ENCODE measurements at regions not wholly inside any gene's neighbourhood (a gene's known extent, or its start where the extent isn't known, plus 50 kb on each side); places are given as distances from the start of the nearest gene placed in this dataset.
"Not testable (repeated sequence)": the region's sequence is repeated elsewhere in the genome, so short reads cannot be mapped to it uniquely, and the experiment has no call there.

DNA sequence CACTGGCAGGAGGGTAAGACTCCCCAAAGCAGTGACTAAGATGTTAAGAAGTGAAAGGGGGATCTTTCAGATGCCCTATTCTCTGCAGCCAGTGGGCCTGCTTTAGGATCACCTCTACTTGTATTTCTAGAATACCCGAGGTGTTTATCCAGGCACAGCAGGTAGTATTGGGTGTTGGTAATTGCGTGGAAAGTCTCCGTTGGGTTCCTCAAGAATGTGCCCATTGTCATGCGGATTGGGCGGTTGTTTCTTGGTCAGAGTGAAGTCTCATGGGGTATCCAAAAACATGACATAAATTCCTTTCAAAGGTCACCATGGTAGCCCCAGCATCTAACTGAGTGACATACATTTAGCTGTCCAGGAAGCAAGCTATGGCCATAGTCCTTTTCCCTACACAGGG is 308.8 kb downstream of the RPIA start (continued):
- TF ChIP-seq, protein P1, sequence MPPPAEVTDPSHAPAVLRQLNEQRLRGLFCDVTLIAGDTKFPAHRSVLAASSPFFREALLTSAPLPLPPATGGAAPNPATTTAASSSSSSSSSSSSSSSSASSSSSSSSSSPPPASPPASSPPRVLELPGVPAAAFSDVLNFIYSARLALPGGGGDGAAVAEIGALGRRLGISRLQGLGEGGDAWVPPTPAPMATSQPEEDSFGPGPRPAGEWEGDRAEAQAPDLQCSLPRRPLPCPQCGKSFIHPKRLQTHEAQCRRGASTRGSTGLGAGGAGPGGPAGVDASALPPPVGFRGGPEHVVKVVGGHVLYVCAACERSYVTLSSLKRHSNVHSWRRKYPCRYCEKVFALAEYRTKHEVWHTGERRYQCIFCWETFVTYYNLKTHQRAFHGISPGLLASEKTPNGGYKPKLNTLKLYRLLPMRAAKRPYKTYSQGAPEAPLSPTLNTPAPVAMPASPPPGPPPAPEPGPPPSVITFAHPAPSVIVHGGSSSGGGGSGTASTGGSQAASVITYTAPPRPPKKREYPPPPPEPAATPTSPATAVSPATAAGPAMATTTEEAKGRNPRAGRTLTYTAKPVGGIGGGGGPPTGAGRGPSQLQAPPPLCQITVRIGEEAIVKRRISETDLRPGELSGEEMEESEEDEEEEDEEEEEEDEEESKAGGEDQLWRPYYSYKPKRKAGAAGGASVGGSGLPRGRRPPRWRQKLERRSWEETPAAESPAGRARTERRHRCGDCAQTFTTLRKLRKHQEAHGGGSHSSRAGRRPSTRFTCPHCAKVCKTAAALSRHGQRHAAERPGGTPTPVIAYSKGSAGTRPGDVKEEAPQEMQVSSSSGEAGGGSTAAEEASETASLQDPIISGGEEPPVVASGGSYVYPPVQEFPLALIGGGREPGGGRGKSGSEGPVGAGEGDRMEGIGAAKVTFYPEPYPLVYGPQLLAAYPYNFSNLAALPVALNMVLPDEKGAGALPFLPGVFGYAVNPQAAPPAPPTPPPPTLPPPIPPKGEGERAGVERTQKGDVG (CRISPR knock-in tag; IDR thresholded peaks at IDR 0.05): no peak
- TF ChIP-seq MTA2 (IDR thresholded peaks at IDR 0.05; ENCODE audit: low read depth) (no peak), IKZF1 (conservative IDR thresholded peaks at IDR 0.05) (no peak), HDAC6 (IDR thresholded peaks at IDR 0.05; ENCODE audit: unreplicated experiment) (no peak), JUNB (IDR thresholded peaks at IDR 0.05) (no peak), PML (IDR thresholded peaks at IDR 0.05; ENCODE audit: low read length) (no peak), CREB1 (IDR thresholded peaks at IDR 0.05; ENCODE audit: low read depth) (no peak), SMARCA5 (IDR thresholded peaks at IDR 0.05) (no peak)

DNA sequence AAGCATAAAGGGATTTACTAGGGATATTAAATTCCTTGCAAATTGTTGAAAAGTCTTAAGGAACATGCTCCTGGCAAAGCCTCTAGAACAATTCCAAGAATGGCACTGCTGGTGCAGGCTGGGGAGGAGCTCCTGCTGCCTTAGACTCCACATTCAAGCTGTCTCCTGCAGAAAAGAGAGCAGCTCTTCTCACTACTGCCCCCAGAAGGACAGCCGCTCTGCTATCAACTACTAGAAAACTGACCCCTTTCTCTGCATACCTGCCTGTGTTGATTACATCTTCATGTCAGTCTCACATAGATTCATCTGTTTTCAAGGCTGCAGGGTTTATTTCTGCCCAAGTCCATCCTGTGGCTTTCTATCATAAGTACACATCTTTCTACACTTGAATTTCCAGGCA is 312.8 kb downstream of the RPIA start:
- H3K27ac ChIP-seq (ENCODE audit: control insufficient read depth, insufficient read depth); intact Hi-C loops (cut with micrococcal nuclease; ENCODE audit: unreplicated experiment); SMC1A ChIA-PET (ENCODE audit: uncharacterized antibody, unreplicated experiment); RAD21 ChIA-PET (ENCODE audit: unreplicated experiment); H3K27me3 ChIP-seq (replicated peaks in 1 of 2; ENCODE audit: control insufficient read depth in 2 of 2, insufficient read depth in 2 of 2, low read length in 1 of 2); H3K4me1 ChIP-seq (ENCODE audit: control insufficient read depth, insufficient read depth, low read length); H3K36me3 ChIP-seq (ENCODE audit: control insufficient read depth in 2 of 2, insufficient read depth in 2 of 2, low read length in 1 of 2); H3K9ac ChIP-seq (ENCODE audit: control insufficient read depth, insufficient read depth, low read length); H3K4me2 ChIP-seq (ENCODE audit: control insufficient read depth, insufficient read depth); H2AFZ ChIP-seq (ENCODE audit: control insufficient read depth, low read depth, low read length); H3K79me2 ChIP-seq (ENCODE audit: control insufficient read depth, insufficient read depth, low read length); POLR2A ChIA-PET; CTCF ChIA-PET; ATAC-seq; DNase-seq (ENCODE audit: low read depth, low spot score); H4K20me1 ChIP-seq (ENCODE audit: control insufficient read depth, insufficient read depth); in situ Hi-C loops (cut with MboI); FAIRE-seq; H3K4me3 ChIP-seq; BruUV-seq (replicated peaks); H3K9me3 ChIP-seq (replicated peaks; ENCODE audit: control insufficient read depth, insufficient read depth, low read length): not testable (repeated sequence)
- WGBS (ENCODE audit: insufficient coverage, insufficient replicate concordance, low lambda C conversion rate, missing lambda C conversion rate): 92% methylated on average over 1 of the region's 1 CpG

DNA sequence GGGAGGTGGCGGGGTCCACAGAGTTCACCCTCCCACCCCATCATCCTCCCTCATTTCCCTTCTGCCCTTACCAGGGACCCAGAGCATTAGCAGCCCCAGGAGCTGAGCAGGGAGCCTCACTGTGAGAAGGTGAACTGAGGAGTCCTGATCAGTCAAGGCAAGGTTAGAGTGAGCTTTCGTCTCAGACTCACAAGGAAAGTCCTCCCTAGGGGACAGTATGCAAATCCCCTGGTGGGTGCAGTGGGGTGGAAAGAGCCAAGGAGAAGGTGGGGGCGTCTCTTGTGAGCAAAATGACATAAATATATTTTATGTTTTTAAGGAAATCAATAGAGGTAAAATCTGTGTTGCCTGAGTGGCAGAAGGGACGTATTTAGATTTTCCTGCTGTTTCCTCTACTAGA is 329.1 kb downstream of the RPIA start:
- H3K4me1 ChIP-seq (ENCODE audit: control insufficient read depth, insufficient read depth, low read length); BruUV-seq (replicated peaks); H2AFZ ChIP-seq (ENCODE audit: control insufficient read depth, low read depth, low read length); H4K20me1 ChIP-seq (ENCODE audit: control insufficient read depth, insufficient read depth); H3K9me3 ChIP-seq (replicated peaks; ENCODE audit: control insufficient read depth, insufficient read depth, low read length); DNase-seq (ENCODE audit: low read depth, low spot score); H3K9ac ChIP-seq (ENCODE audit: control insufficient read depth, insufficient read depth, low read length); RAD21 ChIA-PET (ENCODE audit: unreplicated experiment); ATAC-seq; H3K27me3 ChIP-seq (replicated peaks in 1 of 2; ENCODE audit: control insufficient read depth in 2 of 2, insufficient read depth in 2 of 2, low read length in 1 of 2); intact Hi-C loops (cut with micrococcal nuclease; ENCODE audit: unreplicated experiment); H3K4me2 ChIP-seq (ENCODE audit: control insufficient read depth, insufficient read depth); H3K4me3 ChIP-seq; SMC1A ChIA-PET (ENCODE audit: uncharacterized antibody, unreplicated experiment); H3K36me3 ChIP-seq (ENCODE audit: control insufficient read depth in 2 of 2, insufficient read depth in 2 of 2, low read length in 1 of 2); POLR2A ChIA-PET; H3K27ac ChIP-seq (ENCODE audit: control insufficient read depth, insufficient read depth); in situ Hi-C loops (cut with MboI); H3K79me2 ChIP-seq (ENCODE audit: control insufficient read depth, insufficient read depth, low read length); FAIRE-seq; CTCF ChIA-PET: not testable (repeated sequence)
- 8% methylated on average over 1 of the region's 4 CpGs for WGBS (ENCODE audit: insufficient coverage, insufficient replicate concordance, low lambda C conversion rate, missing lambda C conversion rate)

DNA sequence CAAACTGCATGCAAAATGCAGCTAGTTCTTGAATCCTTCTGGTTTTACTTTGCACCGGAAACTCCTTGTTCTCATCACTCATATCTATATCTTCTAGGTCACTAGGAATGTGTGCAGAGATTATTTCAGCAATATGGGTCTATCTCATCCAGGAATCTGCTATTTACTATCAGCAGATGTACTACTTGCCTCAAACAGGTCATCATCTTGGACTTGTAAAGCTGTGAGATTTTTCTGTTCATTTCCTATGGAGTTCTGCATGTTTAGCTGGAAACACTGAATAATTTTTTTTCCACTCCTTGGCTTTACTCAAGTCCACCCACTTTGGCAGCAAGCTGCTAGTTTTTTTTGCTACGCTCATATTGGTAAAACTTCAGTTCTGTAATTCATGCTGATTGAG is 334.8 kb downstream of the RPIA start:
- RAD21 ChIA-PET (ENCODE audit: unreplicated experiment); SMC1A ChIA-PET (ENCODE audit: uncharacterized antibody, unreplicated experiment); H2AFZ ChIP-seq (ENCODE audit: control insufficient read depth, low read depth, low read length); BruUV-seq (replicated peaks); H4K20me1 ChIP-seq (ENCODE audit: control insufficient read depth, insufficient read depth); intact Hi-C loops (cut with micrococcal nuclease; ENCODE audit: unreplicated experiment); H3K79me2 ChIP-seq (ENCODE audit: control insufficient read depth, insufficient read depth, low read length); ATAC-seq; H3K27ac ChIP-seq (ENCODE audit: control insufficient read depth, insufficient read depth); FAIRE-seq; H3K4me2 ChIP-seq (ENCODE audit: control insufficient read depth, insufficient read depth); H3K9ac ChIP-seq (ENCODE audit: control insufficient read depth, insufficient read depth, low read length); H3K4me3 ChIP-seq; POLR2A ChIA-PET; H3K27me3 ChIP-seq (replicated peaks in 1 of 2; ENCODE audit: control insufficient read depth in 2 of 2, insufficient read depth in 2 of 2, low read length in 1 of 2); H3K36me3 ChIP-seq (ENCODE audit: control insufficient read depth in 2 of 2, insufficient read depth in 2 of 2, low read length in 1 of 2); CTCF ChIA-PET; H3K9me3 ChIP-seq (replicated peaks; ENCODE audit: control insufficient read depth, insufficient read depth, low read length); H3K4me1 ChIP-seq (ENCODE audit: control insufficient read depth, insufficient read depth, low read length); DNase-seq (ENCODE audit: low read depth, low spot score): not testable (repeated sequence)
- WGBS (ENCODE audit: insufficient coverage, insufficient replicate concordance, low lambda C conversion rate, missing lambda C conversion rate): 0% methylated on average over 1 of the region's 2 CpGs
- in situ Hi-C loops (cut with MboI): loop anchor here (25.0 kb wide), 1 partner anchor 1161 kb away; no protein-coding TSS in a partner anchor
